Retinal pigment epithelial cell (primary cell): ENCODE measurements at regions not wholly inside any gene's neighbourhood (a gene's known extent, or its start where the extent isn't known, plus 50 kb on each side); places are given as distances from the start of the nearest gene placed in this dataset.

Experiments used
- DNase-seq: peaks from one replicate; pipeline ENCODE4 v3.0.0-alpha.2; 2010; ENCODE audit warnings: low read depth
- H3K4me3 ChIP-seq: 2 replicates; pipeline ENCODE4 v1.5.1; 2011; ENCODE audit warnings: mild to moderate bottlenecking, low read length, control low read depth, moderate library complexity
- CTCF ChIP-seq: conservative IDR thresholded peaks from 2 replicates; pipeline ENCODE4 v1.5.1; 2011; ENCODE audit warnings: low read depth, low read length, control low read depth, inconsistent platforms

DNA sequence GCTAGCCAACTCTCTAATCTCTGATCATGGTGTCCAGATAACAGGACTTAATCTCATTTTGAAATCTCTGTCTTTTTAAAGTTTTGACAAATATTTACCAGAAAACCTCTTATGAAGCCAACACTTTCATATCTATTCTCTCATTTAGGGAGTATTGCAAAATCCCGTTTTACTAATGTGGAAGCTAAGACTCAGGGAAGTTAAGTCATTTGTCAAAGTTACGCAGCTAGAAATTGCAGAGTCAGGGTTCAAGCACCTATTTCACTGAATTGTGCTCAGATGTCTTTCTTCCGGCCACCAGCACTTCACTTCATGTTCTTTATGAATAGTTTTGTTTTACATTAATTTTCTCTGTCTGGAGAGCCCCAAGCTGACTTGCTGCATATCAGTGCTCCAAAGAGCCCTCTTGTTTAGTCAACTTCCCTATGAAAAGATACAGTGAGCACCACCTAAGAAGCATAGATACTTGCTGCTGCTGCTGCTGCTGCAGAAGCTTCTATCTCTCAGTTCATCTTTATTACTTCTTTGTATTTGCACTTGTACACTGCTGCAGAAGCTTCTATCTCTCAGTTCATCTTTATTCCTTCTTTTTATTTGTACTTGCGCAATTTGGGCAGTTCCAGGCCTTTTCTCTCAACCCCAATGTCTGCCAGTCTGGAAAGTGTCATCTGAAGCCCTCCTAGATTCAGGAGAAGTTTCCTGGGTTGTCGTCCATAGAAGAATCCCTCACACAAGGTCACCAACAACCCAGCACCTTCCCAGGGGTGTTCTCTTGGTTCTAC lies 329.7 kb downstream of the MAFB start:
- no peak for TF ChIP-seq CTCF
- DNase-seq = no peak

DNA sequence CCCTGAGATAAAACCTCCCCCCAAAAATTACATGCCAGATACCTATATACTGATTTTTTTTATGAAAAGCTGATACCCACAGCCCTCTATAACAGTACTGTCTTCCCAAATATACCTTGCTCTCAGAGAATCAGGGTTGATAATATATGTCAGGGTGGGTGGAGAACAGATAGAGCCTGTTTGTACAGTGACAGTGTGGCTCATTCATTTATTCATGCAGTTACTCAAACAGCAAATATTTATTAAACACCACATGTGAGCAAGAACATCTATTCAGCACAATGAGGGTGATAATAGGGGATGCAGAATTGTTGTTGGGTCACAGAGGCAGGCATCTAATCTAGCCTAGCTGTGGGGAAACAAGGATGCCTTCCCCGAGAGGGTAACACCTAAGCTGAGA lies 334.2 kb downstream of the MAFB start:
- no peak for TF ChIP-seq CTCF
- H3K4me3 ChIP-seq = no peak overlapping the region
- no peak for DNase-seq

More for the DNA sequence above, 329.7 kb downstream of the MAFB start:
- H3K4me3 ChIP-seq = no peak overlapping the region

- no peak for DNase-seq
- H3K4me3 ChIP-seq = no peak overlapping the region
- no peak for TF ChIP-seq CTCF
Observed at GRCh38 chr20:40343390-40343789, 345.6 kb downstream of the MAFB start.

- no peak for DNase-seq
- no peak for TF ChIP-seq CTCF
- no peak overlapping the region for H3K4me3 ChIP-seq
Observed at GRCh38 chr20:40341561-40341960, 347.5 kb downstream of the MAFB start.

DNA sequence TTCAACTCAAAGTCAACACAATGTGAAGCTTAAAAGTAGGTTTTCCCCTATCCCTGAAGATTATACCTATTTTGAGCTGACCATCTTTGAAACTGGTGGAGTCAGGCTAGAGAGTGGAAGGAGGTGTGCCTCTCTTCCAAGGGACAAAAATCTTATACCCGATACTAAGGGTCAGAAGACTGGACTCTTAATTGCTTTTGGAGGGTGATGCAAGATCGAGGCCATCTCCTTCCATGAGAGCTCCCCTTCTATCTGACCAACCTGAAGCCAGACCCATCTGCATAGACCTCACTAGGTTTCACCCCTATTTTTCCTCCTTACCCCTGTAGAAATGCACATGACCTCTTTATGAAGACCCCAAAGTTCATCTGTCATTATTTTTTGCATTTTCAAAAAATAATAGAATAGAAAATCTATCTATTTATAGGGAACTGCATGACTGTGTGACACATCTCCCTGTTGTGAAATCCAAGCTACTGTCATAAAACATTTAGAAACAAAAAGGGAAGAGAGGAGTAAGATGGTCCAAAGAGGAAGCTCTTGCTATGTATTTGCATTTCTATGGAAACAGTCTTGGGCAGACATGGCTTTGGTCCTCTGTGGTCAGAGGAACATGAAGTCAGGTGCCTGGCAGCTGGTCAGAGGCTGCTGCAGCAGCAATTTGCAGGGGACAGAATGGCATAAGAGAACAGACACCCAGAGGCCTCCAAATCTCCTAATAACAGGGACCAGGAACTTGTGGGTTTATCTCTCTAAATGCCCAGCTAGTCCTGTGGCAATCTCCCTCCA lies 349.2 kb downstream of the MAFB start:
- TF ChIP-seq CTCF = no peak
- DNase-seq = no peak
- no peak overlapping the region for H3K4me3 ChIP-seq

GRCh38 chr20:40336533-40336932 lies 352.5 kb downstream of the MAFB start:
- TF ChIP-seq CTCF = no peak
- no peak overlapping the region for H3K4me3 ChIP-seq

More at GRCh38 chr20:40336533-40336932, 352.5 kb downstream of the MAFB start:
- no peak for DNase-seq
